Muscle of arm (tissue), 1 donor: ENCODE measurements at regions not wholly inside any gene's neighbourhood (a gene's known extent, or its start where the extent isn't known, plus 50 kb on each side); places are given as distances from the start of the nearest gene placed in this dataset.
"Not testable (repeated sequence)": the region's sequence is repeated elsewhere in the genome, so short reads cannot be mapped to it uniquely, and the experiment has no call there.

ENCODE experiments used
- DNase-seq: peaks from one replicate; pipeline ENCODE4 v3.0.0-alpha.2; 2013

DNA sequence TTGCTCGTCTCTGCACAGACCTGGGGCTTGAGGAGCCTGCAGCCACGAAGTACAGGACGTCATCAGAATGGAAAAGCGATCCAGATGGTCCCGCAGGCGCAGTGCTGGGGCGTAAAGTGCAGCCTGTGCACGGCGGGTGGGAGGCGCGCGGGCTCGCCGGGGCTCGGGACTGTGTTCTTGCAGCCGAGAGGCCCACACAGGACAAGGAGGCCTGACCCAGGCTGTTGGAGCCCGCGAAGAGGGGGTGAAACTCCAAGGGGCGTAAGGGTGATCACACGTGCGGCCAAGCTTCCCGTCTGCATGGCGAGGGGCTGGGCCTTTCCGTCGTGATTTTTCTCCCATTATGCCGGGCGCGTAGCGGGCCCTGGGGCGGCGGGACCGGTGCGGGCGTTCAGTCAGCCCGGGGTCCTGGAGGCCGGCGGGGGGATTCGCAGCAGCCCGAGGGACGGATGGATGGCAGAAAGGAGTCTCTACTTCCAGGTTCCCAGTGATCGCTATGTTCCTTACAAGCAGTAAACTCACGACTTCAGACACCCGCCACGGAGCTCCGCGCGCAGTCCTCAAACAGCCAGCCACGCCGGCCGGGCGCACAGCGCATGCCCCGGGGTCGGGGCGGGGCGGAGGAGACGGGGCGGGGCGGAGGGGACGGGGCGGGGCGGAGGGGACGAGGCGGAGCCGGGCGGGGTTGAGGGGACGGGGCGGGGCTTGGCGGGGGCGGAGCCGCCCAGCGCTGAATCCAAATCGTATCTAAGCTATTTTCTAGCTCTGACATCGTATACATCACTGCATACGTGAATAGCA lies 141.0 kb upstream of the KCNJ18 start:
- peak; percentile 88 for DNase-seq

- DNase-seq = not testable (repeated sequence)
Observed at GRCh38 chr17:21558921-21559320, 133.4 kb upstream of the KCNJ18 start.

DNA sequence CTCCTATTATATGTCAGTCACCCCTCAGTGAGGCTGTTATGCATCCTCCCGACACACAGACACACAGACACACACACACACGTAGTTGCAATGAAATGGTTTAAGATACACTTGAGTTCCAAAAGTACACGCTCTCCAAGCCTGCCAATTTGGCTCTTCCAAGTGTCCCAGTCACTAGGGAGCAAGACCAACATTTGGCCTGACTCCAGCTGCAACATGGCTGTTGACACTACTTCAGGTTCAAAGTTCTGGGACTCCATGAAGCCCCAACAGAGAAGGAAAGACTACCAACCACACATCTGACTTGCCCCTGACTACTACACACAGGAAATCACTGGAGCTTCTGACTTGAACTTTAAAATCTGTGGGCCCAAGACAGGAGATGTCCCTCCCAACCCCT lies 128.1 kb upstream of the KCNJ18 start:
- DNase-seq = no peak

DNA sequence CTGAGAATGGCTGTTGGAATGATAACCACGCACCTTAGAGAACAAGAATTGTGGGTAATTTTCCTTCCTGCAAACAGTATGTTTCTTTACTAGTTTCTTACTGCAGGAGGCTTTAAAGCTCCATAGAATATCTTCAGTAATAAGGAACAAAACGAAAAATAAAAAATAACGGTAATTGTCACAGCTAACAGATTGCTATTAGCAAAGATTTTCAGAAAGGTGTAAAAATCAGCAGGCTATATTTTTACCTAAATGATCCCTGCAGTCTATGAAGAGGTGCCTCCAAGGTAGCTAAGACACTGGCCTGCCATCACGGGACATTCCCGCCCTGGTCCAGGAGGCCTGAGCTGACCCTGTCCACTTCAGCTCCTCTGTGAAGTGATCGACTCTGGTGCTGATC lies 127.6 kb upstream of the KCNJ18 start:
- DNase-seq = not testable (repeated sequence)

DNA sequence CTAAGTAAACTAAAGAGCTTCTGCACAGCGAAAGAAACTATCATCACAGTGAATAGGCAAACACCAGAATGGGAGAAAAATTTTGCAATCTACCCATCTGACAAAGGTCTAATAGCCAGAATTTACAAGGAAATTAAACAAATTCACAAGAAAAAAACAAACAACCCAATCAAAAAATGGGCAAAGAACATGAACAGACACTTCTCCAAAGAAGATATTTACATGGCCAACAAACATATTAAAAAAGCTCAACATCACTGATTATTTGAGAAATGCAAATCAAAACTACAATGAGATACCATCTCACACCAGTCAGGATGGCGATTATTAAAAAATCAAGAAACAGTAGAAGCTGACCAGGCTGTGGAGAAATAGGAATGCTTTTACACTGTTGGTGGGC lies 121.9 kb upstream of the KCNJ18 start:
- DNase-seq = not testable (repeated sequence)

- not testable (repeated sequence) for DNase-seq
Observed at GRCh38 chr17:21572148-21572547, 120.2 kb upstream of the KCNJ18 start.

DNA sequence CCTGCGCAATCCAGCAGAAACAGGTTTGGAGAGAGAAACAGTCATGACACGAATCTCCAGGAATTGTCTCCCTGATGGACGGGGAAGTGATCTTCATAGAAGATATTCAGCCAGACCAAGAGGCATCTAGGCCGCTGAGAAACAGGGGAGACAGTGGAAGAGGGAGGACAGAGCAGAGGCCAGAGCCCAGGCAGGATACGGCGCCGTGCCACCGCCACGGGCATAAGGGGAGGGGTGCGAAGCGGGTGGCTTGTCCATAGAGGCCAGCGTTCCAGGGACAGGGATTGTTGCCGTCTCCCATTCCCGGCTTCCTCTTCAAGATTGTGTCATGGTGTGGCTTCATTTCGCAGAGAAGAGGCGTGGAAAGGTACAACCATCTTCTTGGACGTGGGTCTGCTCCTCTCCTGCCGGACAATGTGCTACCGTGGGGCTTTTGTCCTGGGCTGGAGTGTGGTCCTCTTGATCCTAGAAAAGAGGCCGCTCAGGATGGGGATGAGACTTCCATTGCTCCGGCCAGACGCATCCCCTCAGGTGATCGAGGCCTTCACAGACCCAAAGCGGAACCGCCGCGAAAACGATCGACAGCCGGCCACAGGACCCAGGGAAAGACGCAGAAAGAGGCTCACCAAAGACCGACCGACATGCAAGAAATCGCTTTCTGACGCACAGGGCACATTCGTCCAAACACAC lies 118.9 kb upstream of the KCNJ18 start:
- not testable (repeated sequence) for DNase-seq

- peak; percentile 63 for DNase-seq
Observed at GRCh38 chr17:21573961-21574610, 118.2 kb upstream of the KCNJ18 start.

- not testable (repeated sequence) for DNase-seq
Observed at GRCh38 chr17:21574611-21575255, 117.6 kb upstream of the KCNJ18 start.

DNA sequence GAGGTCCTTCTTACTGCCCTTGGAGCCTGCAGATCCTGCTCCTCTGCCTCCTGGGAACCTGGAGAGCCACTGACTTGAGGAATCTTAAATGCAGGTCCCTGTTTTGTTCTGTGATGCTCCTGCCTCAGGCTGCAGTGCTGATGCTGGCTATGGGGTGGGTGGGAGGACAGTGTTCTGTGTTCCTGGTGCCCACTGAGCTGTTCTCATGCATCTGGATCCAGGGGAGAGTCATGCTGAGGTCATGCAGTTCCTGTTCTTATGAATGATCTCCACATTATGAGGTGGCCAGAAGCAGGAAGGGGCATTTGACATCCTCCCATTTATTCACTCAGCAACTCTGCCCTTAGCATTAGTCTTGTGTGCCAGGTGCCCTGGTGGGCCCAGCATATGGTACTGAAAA lies 113.5 kb upstream of the KCNJ18 start:
- not testable (repeated sequence) for DNase-seq

- DNase-seq = no peak
Observed at GRCh38 chr17:21592774-21593173, 99.5 kb upstream of the KCNJ18 start.

DNA sequence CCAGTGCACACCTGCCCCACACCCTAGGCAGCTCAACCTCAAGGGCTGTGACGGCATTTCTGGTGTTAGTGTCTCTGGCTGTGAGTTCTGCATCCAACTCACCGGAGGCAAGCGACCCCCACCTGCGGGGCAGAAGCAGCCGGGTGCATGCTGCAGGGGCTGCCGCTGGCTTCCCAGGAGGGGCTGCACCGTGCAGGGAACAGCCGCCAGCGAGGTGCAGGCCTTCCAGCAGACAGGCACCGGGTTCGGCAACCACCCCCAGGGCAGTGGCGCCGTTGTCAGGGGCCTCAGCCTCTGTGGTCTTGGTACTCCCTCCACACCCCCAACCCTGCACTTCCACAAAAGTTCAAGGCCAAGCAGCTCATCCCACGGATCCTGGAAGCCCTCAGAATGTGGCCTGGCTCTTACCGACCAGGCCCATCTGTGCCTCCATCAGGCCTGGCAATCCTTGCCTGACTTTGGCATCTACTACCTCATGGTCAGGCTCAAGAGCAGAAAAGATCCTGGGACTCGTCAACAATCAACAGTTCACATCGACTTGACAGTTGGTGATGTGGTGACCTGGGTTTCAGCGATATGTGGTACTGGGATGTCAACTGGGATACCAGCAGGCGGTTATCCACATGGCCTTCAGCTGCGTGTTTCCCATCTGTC lies 98.7 kb upstream of the KCNJ18 start:
- not testable (repeated sequence) for DNase-seq

GRCh38 chr17:21595086-21595485 lies 97.2 kb upstream of the KCNJ18 start:
- no peak for DNase-seq

GRCh38 chr17:21602176-21602575 lies 90.1 kb upstream of the KCNJ18 start:
- no peak for DNase-seq

DNA sequence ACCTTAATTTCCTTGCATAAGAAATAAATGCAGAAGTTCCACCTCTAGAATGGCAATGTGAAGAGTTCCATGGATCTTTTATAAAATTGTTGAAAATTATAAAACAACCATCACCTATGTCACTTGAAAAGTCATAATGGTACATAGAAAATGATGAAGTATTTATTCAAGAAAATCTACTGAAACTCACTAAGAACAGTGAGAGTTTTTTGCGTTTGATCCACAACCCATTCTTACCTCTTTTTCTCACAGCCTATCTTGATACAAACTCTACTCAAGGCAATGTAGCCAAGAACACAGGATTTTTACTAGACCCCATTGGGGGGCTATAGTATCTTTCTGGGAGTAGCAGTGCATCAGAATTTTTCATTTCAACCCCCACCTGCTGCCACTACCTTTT lies 89.0 kb upstream of the KCNJ18 start:
- not testable (repeated sequence) for DNase-seq

DNA sequence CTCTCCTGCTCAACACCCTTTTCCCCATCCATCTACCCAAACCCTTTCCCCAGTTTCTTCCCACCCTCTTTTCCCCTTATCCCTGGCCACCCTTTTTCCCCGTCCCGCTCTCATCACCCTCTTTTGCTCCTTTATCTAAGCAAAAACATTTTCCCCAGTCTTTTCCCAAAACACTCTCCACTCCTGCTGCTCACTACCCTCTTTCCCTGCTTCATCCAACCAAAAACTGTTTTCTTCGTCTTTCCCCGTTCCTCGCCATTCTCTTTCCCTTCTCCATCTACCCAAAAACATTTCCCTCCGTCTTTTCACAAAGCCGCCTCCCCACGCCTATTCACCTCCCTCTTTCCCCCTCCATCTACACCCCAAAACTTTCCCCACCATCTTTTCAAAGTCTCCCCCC lies 80.9 kb upstream of the KCNJ18 start:
- not testable (repeated sequence) for DNase-seq

- not testable (repeated sequence) for DNase-seq
Observed at GRCh38 chr17:21612123-21613070, 79.9 kb upstream of the KCNJ18 start.

- no peak for DNase-seq
Observed at GRCh38 chr17:21613071-21613429, 79.3 kb upstream of the KCNJ18 start.

- not testable (repeated sequence) for DNase-seq
Observed at GRCh38 chr17:21626987-21627386, 65.3 kb upstream of the KCNJ18 start.
